SK-N-SH (cell line): ENCODE measurements at regions not wholly inside any gene's neighbourhood (a gene's known extent, or its start where the extent isn't known, plus 50 kb on each side); places are given as distances from the start of the nearest gene placed in this dataset.

ENCODE experiments used
- CTCF ChIA-PET: fragments of 300-600, 350-600 bp; formaldehyde crosslinking; extraction: SDS; loops from one replicate; lab custom pipeline; 2021; lab: Yijun Ruan, JAX
- POLR2A ChIA-PET: fragments of 350-600 bp; sonication (Branson Sonifier 250); formaldehyde crosslinking; extraction: SDS; loops from one replicate; lab custom pipeline; 2020; ENCODE audit warnings: antibody characterized with exemption, inconsistent platforms; lab: Yijun Ruan, JAX
- DNase-seq: peaks from one replicate; pipeline ENCODE4 v3.0.0; 2012
- H2AFZ ChIP-seq: fragments of 200-600 bp; sonication (generic); 2 replicates; pipeline ENCODE4 v1.8.1; 2016; ENCODE audit warnings: antibody characterized with exemption, mild to moderate bottlenecking, low read depth
- H3F3A ChIP-seq: fragments of 200-600 bp; sonication (generic); replicated peaks from 2 replicates; pipeline ENCODE3; 2016; ENCODE audit warnings: antibody characterized with exemption, mild to moderate bottlenecking; ENCODE audit not compliant: insufficient read depth
- H3K27ac ChIP-seq, 2 experiments: fragments of 200-500 bp in 1 of 2; fragments of 200-600 bp in 1 of 2; sonication (Bioruptor generic) in 1 of 2; sonication (generic), shearing (Covaris generic) in 1 of 2; 2 replicates each; pipeline versions ENCODE4 v1.5.1 to v1.6.1; 2014 to 2016; ENCODE audit warnings: low read depth in 2 of 2, inconsistent platforms in 1 of 2, low read length in 1 of 2, mild to moderate bottlenecking in 1 of 2, mixed read lengths in 1 of 2
- H3K27me3 ChIP-seq: fragments of 200-600 bp; sonication (generic), shearing (Covaris generic); 2 replicates; pipeline ENCODE4 v1.6.1; 2016; ENCODE audit warnings: mixed run types; ENCODE audit not compliant: insufficient read depth
- H3K36me3 ChIP-seq, 2 experiments: fragments of 200-500 bp in 1 of 2; fragments of 200-600 bp in 1 of 2; sonication (Bioruptor generic) in 1 of 2; sonication (generic) in 1 of 2; replicated peaks in 1 of 2; 2 replicates each; pipeline versions ENCODE3 to v1.5.1; 2014 to 2016; ENCODE audit warnings: low read length in 1 of 2, mild to moderate bottlenecking in 1 of 2; ENCODE audit not compliant: insufficient read depth in 2 of 2, control insufficient read depth in 1 of 2
- H3K4me1 ChIP-seq, 2 experiments: fragments of 200-500 bp in 1 of 2; fragments of 200-600 bp in 1 of 2; sonication (Bioruptor generic) in 1 of 2; sonication (generic), shearing (Covaris generic) in 1 of 2; 2 replicates each; pipeline versions ENCODE4 v1.5.1 to v1.6.1; 2014 to 2016; ENCODE audit warnings: low read depth in 1 of 2, low read length in 1 of 2, mixed run types in 1 of 2; ENCODE audit not compliant: insufficient read depth in 2 of 2, control insufficient read depth in 1 of 2
- H3K4me2 ChIP-seq: fragments of 200-600 bp; sonication (generic), shearing (Covaris generic); 2 replicates; pipeline ENCODE4 v1.6.1; 2017; ENCODE audit warnings: mixed run types
- H3K4me3 ChIP-seq, 2 experiments: fragments of 200-500 bp in 1 of 2; fragments of 200-600 bp in 1 of 2; sonication (Bioruptor generic) in 1 of 2; sonication (generic), shearing (Covaris generic) in 1 of 2; 2 replicates each; pipeline versions ENCODE4 v1.5.1 to v1.8.1; 2014 to 2016; ENCODE audit warnings: low read depth in 2 of 2, inconsistent platforms in 1 of 2, low read length in 1 of 2, mild to moderate bottlenecking in 1 of 2, mixed read lengths in 1 of 2, moderate library complexity in 1 of 2
- H3K79me2 ChIP-seq: fragments of 200-600 bp; sonication (generic); 2 replicates; pipeline ENCODE4 v1.8.1; 2017; ENCODE audit warnings: mild to moderate bottlenecking; ENCODE audit not compliant: insufficient read depth
- H3K9ac ChIP-seq: fragments of 200-600 bp; sonication (generic); 2 replicates; pipeline ENCODE4 v1.6.1; 2017; ENCODE audit warnings: mixed run types
- H3K9me2 ChIP-seq: fragments of 200-600 bp; sonication (generic); 2 replicates; pipeline ENCODE4 v1.6.1; 2017; ENCODE audit warnings: mixed run types
- H3K9me3 ChIP-seq: fragments of 200-600 bp; sonication (generic); 2 replicates; pipeline ENCODE4 v1.6.1; 2017; ENCODE audit warnings: mixed run types, mild to moderate bottlenecking, moderate library complexity
- H4K20me1 ChIP-seq: fragments of 200-600 bp; sonication (generic); 2 replicates; pipeline ENCODE4 v1.6.1; 2017; ENCODE audit warnings: mild to moderate bottlenecking, mixed run types; ENCODE audit not compliant: insufficient read depth
- CTCF ChIP-seq: fragments of 200-600 bp; sonication (generic); IDR thresholded peaks from 2 replicates; pipeline ENCODE4 v1.6.1; 2017; ENCODE audit warnings: antibody characterized with exemption, mild to moderate bottlenecking, moderate library complexity
- ELF1 ChIP-seq: IDR thresholded peaks from 2 replicates; pipeline ENCODE4 v1.4.0; 2012
- EP300 ChIP-seq, 2 experiments: IDR thresholded peaks; 2 replicates each; pipeline versions ENCODE4 v1.4.0 to v1.6.1; 2012; ENCODE audit warnings: borderline replicate concordance in 1 of 2, low read depth in 1 of 2, low read length in 1 of 2
- FOXJ3 ChIP-seq: sonication (generic); formaldehyde crosslinking; IDR thresholded peaks from 2 replicates; pipeline ENCODE4 v1.5.1; 2020; ENCODE audit warnings: mild to moderate bottlenecking, missing genetic modification reagents
- FOXM1 ChIP-seq: IDR thresholded peaks from 2 replicates; pipeline ENCODE4 v1.4.0; 2012; ENCODE audit warnings: low read depth, mild to moderate bottlenecking
- GABPA ChIP-seq: IDR thresholded peaks from 2 replicates; pipeline ENCODE4 v1.4.0; 2012; ENCODE audit warnings: low read depth, mild to moderate bottlenecking
- GATA2 ChIP-seq: sonication (generic); formaldehyde crosslinking; IDR thresholded peaks from 2 replicates; pipeline ENCODE4 v1.5.0; 2020; ENCODE audit warnings: mild to moderate bottlenecking, missing genetic modification reagents
- MXI1 ChIP-seq: IDR thresholded peaks from 2 replicates; pipeline ENCODE4 v1.6.1; 2012; ENCODE audit warnings: mild to moderate bottlenecking, low read depth, low read length, improper control_type of control experiment
- NFIC ChIP-seq: IDR thresholded peaks from 2 replicates; pipeline ENCODE4 v1.4.0; 2012; ENCODE audit warnings: borderline replicate concordance
- NRF1 ChIP-seq: IDR thresholded peaks from 2 replicates; pipeline ENCODE4 v1.6.1; 2012; ENCODE audit warnings: low read depth, mild to moderate bottlenecking, low read length
- REST ChIP-seq: IDR thresholded peaks from 2 replicates; pipeline ENCODE4 v1.6.1; 2012; ENCODE audit warnings: mild to moderate bottlenecking, low read depth, low read length, moderate library complexity
- RFX5 ChIP-seq: IDR thresholded peaks from 2 replicates; pipeline ENCODE4 v1.6.1; 2012; ENCODE audit warnings: mild to moderate bottlenecking, improper control_type of control experiment, low read length
- RXRA ChIP-seq: IDR thresholded peaks from 2 replicates; pipeline ENCODE4 v1.4.0; 2012; ENCODE audit warnings: low read depth, mild to moderate bottlenecking, borderline replicate concordance
- TAF1 ChIP-seq: IDR thresholded peaks from 2 replicates; pipeline ENCODE4 v1.6.1; 2012; ENCODE audit warnings: low read depth, mild to moderate bottlenecking, low read length, moderate library complexity, borderline replicate concordance
- TCF12 ChIP-seq: IDR thresholded peaks from 2 replicates; pipeline ENCODE4 v1.4.0; 2012
- USF2 ChIP-seq: fragments of 150-350 bp; IDR thresholded peaks from 2 replicates; pipeline ENCODE4 v1.6.1; 2017; ENCODE audit warnings: antibody characterized with exemption, low read length, low read depth, borderline replicate concordance
- YY1 ChIP-seq: IDR thresholded peaks from 2 replicates; pipeline ENCODE4 v1.4.0; 2012; ENCODE audit warnings: low read depth, mild to moderate bottlenecking
- WGBS: methylation state at CpG from one replicate; pipeline ENCODE4 v1.1.6; 2017; ENCODE audit warnings: low lambda C conversion rate; 5-methylcytosine and 5-hydroxymethylcytosine counted together
- TF ChIP-seq, protein P1 (sequence below): IDR thresholded peaks from 2 replicates; pipeline ENCODE4 v1.4.0; 2012; ENCODE audit warnings: low read depth, borderline replicate concordance
- TF ChIP-seq, protein P2 (sequence below): IDR thresholded peaks from 2 replicates; pipeline ENCODE4 v1.4.0; 2012; ENCODE audit warnings: low read depth
- TF ChIP-seq, protein P3 (sequence below): IDR thresholded peaks from 2 replicates; pipeline ENCODE4; 2012

- TF ChIP-seq, protein P1, sequence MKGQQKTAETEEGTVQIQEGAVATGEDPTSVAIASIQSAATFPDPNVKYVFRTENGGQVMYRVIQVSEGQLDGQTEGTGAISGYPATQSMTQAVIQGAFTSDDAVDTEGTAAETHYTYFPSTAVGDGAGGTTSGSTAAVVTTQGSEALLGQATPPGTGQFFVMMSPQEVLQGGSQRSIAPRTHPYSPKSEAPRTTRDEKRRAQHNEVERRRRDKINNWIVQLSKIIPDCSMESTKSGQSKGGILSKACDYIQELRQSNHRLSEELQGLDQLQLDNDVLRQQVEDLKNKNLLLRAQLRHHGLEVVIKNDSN = no peak
- no peak for TF ChIP-seq USF2
- peak in 1 of 2 experiments; percentile 48; a peak in 2 of 4 replicates for TF ChIP-seq EP300 (IDR thresholded peaks at IDR 0.05; ENCODE audit: borderline replicate concordance in 1 of 2, low read depth in 1 of 2, low read length in 1 of 2)
- no peak for TF ChIP-seq RXRA
- TF ChIP-seq, protein P2, sequence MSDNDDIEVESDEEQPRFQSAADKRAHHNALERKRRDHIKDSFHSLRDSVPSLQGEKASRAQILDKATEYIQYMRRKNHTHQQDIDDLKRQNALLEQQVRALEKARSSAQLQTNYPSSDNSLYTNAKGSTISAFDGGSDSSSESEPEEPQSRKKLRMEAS = no peak
Observed at GRCh38 chr6:126919947-126920346, 198.5 kb upstream of the RSPO3 start (continued).

GRCh38 chr6:126923807-126924206 is 194.7 kb upstream of the RSPO3 start:
- Histone ChIP-seq H2AFZ (no peak overlapping the region), H4K20me1 (no peaks in the 10 kb centered on the region), H3K9me2 (no peaks in the 10 kb centered on the region), H3K9me3 (no peaks in the 10 kb centered on the region), H3K27me3 (peaks cover 6% of the 10 kb centered on the region), H3K27ac (no peak overlapping the region), H3K4me2 (no peak overlapping the region), H3F3A (peaks cover 10% of the 10 kb centered on the region)
- CTCF ChIA-PET = no interaction called here
- TF ChIP-seq GATA2 (CRISPR knock-in tag) = no peak
- TF ChIP-seq TCF12 = no peak
- TF ChIP-seq NRF1 = no peak
- no peak for TF ChIP-seq TAF1
- TF ChIP-seq FOXM1 = no peak
- no peak for TF ChIP-seq MXI1
- no peak for TF ChIP-seq REST
- no peak for TF ChIP-seq YY1
- TF ChIP-seq, protein P3, sequence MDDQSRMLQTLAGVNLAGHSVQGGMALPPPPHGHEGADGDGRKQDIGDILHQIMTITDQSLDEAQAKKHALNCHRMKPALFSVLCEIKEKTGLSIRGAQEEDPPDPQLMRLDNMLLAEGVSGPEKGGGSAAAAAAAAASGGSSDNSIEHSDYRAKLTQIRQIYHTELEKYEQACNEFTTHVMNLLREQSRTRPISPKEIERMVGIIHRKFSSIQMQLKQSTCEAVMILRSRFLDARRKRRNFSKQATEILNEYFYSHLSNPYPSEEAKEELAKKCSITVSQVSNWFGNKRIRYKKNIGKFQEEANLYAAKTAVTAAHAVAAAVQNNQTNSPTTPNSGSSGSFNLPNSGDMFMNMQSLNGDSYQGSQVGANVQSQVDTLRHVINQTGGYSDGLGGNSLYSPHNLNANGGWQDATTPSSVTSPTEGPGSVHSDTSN = no peak
- TF ChIP-seq, protein P1 = no peak
- TF ChIP-seq RFX5 = no peak
- TF ChIP-seq, protein P2 = no peak
- TF ChIP-seq EP300 (IDR thresholded peaks at IDR 0.05; ENCODE audit: borderline replicate concordance in 1 of 2, low read depth in 1 of 2, low read length in 1 of 2) = no peak
- no peak for TF ChIP-seq CTCF
- TF ChIP-seq FOXJ3 (CRISPR knock-in tag) = no peak
- TF ChIP-seq NFIC = no peak
- no peak for TF ChIP-seq ELF1
- TF ChIP-seq GABPA = no peak
- TF ChIP-seq, all 33 proteins: peak for 0
- Histone ChIP-seq H3K79me2 (no peaks in the 10 kb centered on the region), H3K4me3 (no peak overlapping the region), H3K36me3 (no peaks in the 10 kb centered on the region), H3K4me1 (no peaks in the 10 kb centered on the region), H3K9ac (no peak overlapping the region)
- POLR2A ChIA-PET = no interaction called here
- no peak for DNase-seq
- 7% methylated on average over 2 of the region's 2 CpGs for WGBS
